GM19238 (cell line): ENCODE measurements at regions not wholly inside any gene's neighbourhood (a gene's known extent, or its start where the extent isn't known, plus 50 kb on each side); places are given as distances from the start of the nearest gene placed in this dataset.
"Not testable (repeated sequence)": the region's sequence is repeated elsewhere in the genome, so short reads cannot be mapped to it uniquely, and the experiment has no call there.

Source experiments
- DNase-seq: peaks from one replicate; pipeline ENCODE4 v3.0.0; 2011; ENCODE audit warnings: low spot score; ENCODE audit not compliant: insufficient read length

GRCh38 chr14:55846826-55847446 lies 266.9 kb downstream of the KTN1 start:
- DNase-seq, result no peak

- DNase-seq, result no peak
Measured at GRCh38 chr14:55847766-55848165, 267.8 kb downstream of the KTN1 start.

GRCh38 chr14:55848964-55849363 lies 269.0 kb downstream of the KTN1 start:
- no peak for DNase-seq

- DNase-seq, result no peak
Measured at GRCh38 chr14:55849833-55850232, 268.4 kb upstream of the PELI2 start.

- DNase-seq, result no peak
Measured at GRCh38 chr14:55850825-55851241, 267.4 kb upstream of the PELI2 start.

GRCh38 chr14:55851301-55851700 lies 266.9 kb upstream of the PELI2 start:
- DNase-seq, result no peak

- DNase-seq, result no peak
Measured at GRCh38 chr14:55851961-55852360, 266.2 kb upstream of the PELI2 start.

- DNase-seq, result no peak
Measured at GRCh38 chr14:55855751-55856150, 262.5 kb upstream of the PELI2 start.

GRCh38 chr14:55858604-55859003 lies 259.6 kb upstream of the PELI2 start:
- no peak for DNase-seq

- not testable (repeated sequence) for DNase-seq
Measured at GRCh38 chr14:55861561-55861960, 256.6 kb upstream of the PELI2 start.

GRCh38 chr14:55864890-55865655 lies 253.1 kb upstream of the PELI2 start:
- DNase-seq, result no peak

- no peak for DNase-seq
Measured at GRCh38 chr14:55867311-55867710, 250.9 kb upstream of the PELI2 start.

GRCh38 chr14:55867719-55868118 lies 250.5 kb upstream of the PELI2 start:
- DNase-seq, result no peak

GRCh38 chr14:55869397-55870049 lies 248.7 kb upstream of the PELI2 start:
- DNase-seq, result no peak

GRCh38 chr14:55873169-55873568 lies 245.0 kb upstream of the PELI2 start:
- no peak for DNase-seq

GRCh38 chr14:55874785-55875184 lies 243.4 kb upstream of the PELI2 start:
- no peak for DNase-seq

GRCh38 chr14:55877942-55878341 lies 240.3 kb upstream of the PELI2 start:
- DNase-seq, result no peak

- DNase-seq, result no peak
Measured at GRCh38 chr14:55881577-55882241, 236.5 kb upstream of the PELI2 start.

- no peak for DNase-seq
Measured at GRCh38 chr14:55884819-55885218, 233.4 kb upstream of the PELI2 start.

GRCh38 chr14:55889124-55889523 lies 229.1 kb upstream of the PELI2 start:
- no peak for DNase-seq

- DNase-seq, result no peak
Measured at GRCh38 chr14:55891692-55892091, 226.5 kb upstream of the PELI2 start.

- no peak for DNase-seq
Measured at GRCh38 chr14:55892906-55893305, 225.3 kb upstream of the PELI2 start.
